Epithelial cell of esophagus (primary cell): ENCODE measurements at regions not wholly inside any gene's neighbourhood (a gene's known extent, or its start where the extent isn't known, plus 50 kb on each side); places are given as distances from the start of the nearest gene placed in this dataset.

Source experiments
- DNase-seq: peaks from one replicate; pipeline ENCODE4 v3.0.0; 2010; ENCODE audit warnings: low read depth
- H3K4me3 ChIP-seq: 2 replicates; pipeline ENCODE4 v1.5.1; 2011; ENCODE audit warnings: mild to moderate bottlenecking, low read length, control low read depth
- TF ChIP-seq, protein P1 (sequence below): IDR thresholded peaks from 2 replicates; pipeline ENCODE4 v1.5.1; 2011; ENCODE audit warnings: low read depth, mild to moderate bottlenecking, low read length, control low read depth, inconsistent platforms; ENCODE audit not compliant: insufficient read depth; ENCODE audit errors: missing control alignments

DNA sequence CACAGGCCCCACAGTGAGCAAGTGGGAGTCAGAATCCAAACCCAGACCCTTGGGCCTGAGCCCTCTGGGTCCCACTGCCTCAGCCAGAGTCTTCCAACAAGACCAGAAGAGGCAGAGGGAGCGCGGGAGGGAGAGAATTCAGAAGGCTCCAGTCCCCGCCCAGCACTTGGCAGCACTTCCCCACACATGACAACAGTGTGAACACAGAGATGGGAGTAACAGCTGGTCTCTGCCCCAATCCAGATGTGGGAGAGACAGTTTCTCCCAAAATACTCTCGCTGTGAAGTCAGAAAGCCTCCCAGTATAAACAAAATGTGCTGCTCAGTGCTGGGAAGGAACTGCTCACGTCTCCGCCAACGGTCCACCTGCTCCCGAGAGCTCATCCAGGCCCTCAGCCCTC, 219.9 kb downstream of the MN1 start:
- TF ChIP-seq, protein P1, sequence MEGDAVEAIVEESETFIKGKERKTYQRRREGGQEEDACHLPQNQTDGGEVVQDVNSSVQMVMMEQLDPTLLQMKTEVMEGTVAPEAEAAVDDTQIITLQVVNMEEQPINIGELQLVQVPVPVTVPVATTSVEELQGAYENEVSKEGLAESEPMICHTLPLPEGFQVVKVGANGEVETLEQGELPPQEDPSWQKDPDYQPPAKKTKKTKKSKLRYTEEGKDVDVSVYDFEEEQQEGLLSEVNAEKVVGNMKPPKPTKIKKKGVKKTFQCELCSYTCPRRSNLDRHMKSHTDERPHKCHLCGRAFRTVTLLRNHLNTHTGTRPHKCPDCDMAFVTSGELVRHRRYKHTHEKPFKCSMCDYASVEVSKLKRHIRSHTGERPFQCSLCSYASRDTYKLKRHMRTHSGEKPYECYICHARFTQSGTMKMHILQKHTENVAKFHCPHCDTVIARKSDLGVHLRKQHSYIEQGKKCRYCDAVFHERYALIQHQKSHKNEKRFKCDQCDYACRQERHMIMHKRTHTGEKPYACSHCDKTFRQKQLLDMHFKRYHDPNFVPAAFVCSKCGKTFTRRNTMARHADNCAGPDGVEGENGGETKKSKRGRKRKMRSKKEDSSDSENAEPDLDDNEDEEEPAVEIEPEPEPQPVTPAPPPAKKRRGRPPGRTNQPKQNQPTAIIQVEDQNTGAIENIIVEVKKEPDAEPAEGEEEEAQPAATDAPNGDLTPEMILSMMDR, result no peak
- no peak overlapping the region for H3K4me3 ChIP-seq
- DNase-seq, result no peak

DNA sequence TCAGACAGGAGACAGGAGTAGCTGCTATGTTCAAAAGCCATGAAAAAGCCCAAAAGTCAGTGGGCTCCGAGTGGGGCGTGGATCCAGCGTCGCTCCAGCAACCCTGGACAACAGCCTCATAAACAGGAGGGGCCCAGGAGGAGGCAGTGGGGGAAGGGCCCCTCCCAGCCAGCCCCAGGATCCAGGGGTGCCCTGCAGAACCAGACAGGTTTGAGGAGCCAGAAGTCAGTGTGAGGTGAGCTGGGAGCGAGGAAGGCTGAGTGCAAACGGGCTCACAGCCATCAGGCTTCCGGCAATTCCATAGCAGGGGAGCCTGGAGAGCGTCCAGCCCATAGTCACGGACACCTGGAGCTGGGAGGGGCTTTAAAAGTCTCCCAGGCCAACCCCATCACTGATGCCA, 217.7 kb downstream of the MN1 start:
- TF ChIP-seq, protein P1, result no peak
- H3K4me3 ChIP-seq, result no peak overlapping the region
- DNase-seq, result peak; percentile 46

DNA sequence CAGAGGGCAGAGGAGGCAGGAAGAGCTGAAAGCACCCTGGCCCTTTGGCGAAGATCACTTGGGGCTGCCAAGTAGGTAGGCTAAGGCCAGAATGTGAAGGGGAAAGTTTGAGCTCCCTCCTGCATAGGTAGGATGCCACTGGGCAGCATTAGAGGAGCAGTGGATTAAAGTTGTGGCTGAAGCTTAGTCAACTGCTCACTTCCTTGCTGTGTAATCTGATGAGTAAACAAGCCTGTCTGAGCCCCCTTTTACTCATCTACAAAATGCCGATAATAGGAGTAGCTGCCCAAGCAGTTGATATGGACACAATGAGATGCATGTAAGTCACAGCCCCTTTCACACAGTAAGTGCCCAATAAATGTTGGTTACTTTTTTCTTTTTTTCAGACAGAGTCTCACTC, 216.4 kb downstream of the MN1 start:
- DNase-seq, result peak; percentile 74
- TF ChIP-seq, protein P1, result no peak
- no peak overlapping the region for H3K4me3 ChIP-seq

DNA sequence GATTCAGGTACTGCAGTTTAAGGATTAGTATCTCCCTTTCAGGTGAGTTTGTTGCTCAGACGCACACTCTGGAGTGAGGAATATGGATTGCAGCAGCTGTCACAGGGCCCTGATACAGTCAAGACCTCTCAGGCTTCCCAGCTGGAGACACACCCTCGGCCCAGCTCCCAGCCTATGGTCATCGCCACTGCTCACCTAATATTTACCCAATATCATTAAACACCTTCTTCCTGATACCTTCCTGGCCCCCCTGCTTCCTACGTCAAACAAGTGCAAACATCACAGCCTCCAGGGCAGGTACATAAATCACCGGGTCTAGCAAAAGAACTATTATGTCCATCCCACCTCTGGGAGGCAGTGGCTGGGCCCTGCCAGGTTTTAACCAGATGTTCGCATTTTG, 213.3 kb downstream of the MN1 start:
- DNase-seq, result peak; percentile 16
- no peak overlapping the region for H3K4me3 ChIP-seq
- TF ChIP-seq, protein P1, result no peak

DNA sequence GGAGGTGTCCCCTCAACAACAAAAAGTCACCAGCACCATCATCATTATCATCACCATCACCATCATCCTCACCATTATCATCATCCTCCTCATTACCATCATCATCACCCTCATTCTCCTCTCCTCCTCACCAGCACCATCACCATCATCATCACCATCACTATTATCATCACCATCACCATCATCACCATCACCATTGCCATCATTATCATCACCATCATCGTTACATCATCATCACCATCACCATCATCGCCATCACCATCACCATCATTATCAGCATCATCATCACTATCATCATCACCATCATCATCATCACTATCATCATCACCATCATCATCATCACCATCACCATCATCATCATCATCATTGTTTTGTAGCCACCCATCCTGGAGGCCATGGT, 212.6 kb downstream of the MN1 start:
- no peak for DNase-seq
- TF ChIP-seq, protein P1, result no peak

DNA sequence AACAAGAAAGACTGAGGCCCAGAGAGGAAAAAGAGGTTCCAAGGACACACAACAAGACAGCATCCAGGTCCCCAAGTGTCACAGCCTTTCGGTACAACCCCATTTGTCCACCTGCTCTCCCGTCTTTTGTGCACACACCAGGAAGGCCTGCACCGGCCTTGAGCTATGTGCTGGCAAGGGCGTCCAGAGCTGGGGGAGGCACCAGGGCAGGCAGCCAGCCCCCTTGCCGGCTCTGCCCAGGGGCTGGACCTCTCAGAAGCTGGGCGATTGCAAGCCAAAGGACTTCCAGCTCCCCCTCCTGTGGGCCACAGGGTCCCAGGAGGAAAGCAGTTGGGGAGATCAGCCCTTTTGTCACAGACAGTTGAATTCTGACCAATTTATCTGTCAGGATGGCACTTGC, 210.5 kb downstream of the MN1 start:
- no peak for DNase-seq

More for the DNA sequence above, 212.6 kb downstream of the MN1 start:
- no peak overlapping the region for H3K4me3 ChIP-seq

DNA sequence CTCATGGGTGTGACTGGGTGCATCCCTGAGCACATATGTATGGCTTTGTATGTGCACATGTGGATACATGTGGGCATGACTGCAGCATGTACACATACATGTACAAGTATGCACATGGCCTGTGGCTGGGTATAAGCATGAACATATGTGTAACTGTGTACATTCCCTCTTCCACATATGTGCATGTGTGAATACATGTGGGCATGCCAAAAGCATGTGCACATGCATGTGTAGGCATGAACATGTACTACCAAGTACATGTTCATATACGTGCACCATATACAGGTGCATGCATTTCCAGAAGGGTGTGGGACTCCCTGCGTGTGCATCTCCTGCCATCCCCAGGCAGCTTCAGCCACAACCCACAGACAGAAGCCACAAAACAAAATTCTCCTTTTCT, 208.2 kb downstream of the MN1 start:
- H3K4me3 ChIP-seq, result no peak overlapping the region
- TF ChIP-seq, protein P1, result no peak
- DNase-seq, result no peak

More for the DNA sequence above, 210.5 kb downstream of the MN1 start:
- no peak overlapping the region for H3K4me3 ChIP-seq
- TF ChIP-seq, protein P1, result no peak
